Stimulated activated CD4-positive, alpha-beta T cell treated with anti-CD3 and anti-CD28 coated beads, Interleukin-1b, Interleukin-23, amount 100 ng/mL, for 4 hours (primary cell): ENCODE measurements at regions not wholly inside any gene's neighbourhood (a gene's known extent, or its start where the extent isn't known, plus 50 kb on each side); places are given as distances from the start of the nearest gene placed in this dataset.
"Not testable (repeated sequence)": the region's sequence is repeated elsewhere in the genome, so short reads cannot be mapped to it uniquely, and the experiment has no call there.

Experiments used
- DNase-seq, 2 donors: peaks; one replicate each; pipeline ENCODE4 v3.0.0-alpha.2; 2020; ENCODE audit warnings: low read depth in 2 of 2

DNA sequence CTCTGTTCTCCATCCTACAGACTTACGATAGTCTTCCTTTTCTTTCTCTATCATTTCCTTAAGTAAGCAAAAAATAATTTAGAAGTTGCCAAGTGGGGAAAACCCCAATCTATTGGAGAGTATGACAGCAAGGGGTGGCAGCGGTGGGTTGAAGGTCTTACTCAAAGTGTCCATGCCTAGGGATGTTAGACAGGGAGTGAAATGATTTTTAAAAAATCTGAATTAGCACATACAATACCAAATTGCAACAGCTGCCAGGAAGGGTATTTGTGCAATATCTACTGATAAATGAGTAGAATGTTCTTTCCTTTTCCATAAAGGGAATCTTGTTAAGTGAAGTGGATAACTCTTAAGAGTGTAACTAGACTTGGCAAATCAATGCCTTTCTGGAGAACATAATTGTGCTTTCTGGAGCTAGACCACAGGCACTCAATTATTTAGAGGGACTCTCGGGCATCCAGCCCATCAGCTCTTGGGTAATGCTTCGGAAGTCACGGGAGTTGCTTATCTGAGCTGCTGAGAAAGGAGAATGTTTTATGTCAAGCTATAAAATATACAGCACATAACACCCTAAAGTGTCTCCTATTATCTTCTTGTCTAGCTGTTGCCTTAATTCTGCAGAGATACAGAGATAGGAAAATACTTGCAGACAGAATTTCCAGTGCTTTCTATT is 151.5 kb downstream of the KCNJ2 start:
- DNase-seq, result no peak

DNA sequence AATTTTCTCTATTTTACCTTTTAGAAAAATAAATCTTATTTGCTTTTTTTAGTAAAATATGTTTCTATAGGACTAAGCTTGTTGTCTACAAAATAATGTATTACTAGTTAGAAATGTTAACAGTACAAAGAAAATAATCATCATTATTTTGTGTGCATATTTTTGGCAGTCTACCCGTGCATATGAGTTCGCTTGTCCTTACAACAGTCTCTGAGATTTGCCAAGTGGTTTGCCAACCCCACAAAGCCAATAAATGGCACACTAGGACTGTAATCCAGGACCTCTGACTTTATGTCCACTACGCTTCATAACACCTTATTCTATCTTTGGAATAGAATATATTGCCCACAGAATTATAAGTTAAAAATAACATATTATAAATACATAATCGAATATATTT is 152.0 kb downstream of the KCNJ2 start:
- no peak for DNase-seq

DNA sequence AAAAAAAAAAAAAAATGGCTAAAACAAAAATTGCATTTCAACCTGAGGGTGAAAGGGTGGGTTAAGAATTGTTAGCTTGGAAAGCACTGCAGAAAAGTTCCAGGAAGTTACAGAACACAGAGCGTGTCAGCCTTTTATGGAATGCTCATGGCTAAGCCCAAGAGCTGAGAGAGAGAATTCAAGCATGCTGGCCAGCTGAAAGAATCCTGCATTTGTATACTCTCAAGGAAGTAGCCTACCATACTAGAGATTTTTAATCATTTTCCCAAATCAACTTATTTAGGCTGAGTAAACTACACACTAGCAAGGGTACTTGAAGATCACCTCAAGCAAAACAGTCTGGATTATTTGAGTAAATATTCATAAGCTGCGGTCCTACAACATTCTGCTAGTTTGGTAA is 153.9 kb downstream of the KCNJ2 start:
- no peak for DNase-seq

DNA sequence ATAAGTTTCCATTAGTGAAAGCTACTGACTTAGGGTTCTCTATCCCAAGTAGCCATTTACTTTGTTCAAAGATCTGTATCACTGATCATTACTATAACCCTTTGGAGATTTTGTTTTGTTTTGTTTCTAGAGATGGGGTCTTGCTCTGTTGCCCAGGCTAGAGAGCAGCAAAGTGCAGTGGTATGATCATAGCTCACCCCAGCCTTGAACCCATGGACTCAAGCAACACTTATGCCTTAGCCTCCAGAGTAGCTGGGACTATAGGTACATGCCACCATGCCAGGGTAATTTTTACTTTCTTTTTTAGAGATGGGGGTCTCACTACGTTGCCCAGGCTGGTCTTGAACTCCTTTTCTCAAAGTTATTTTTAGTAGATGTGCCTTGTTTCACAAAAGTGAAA is 154.7 kb downstream of the KCNJ2 start:
- no peak for DNase-seq

DNA sequence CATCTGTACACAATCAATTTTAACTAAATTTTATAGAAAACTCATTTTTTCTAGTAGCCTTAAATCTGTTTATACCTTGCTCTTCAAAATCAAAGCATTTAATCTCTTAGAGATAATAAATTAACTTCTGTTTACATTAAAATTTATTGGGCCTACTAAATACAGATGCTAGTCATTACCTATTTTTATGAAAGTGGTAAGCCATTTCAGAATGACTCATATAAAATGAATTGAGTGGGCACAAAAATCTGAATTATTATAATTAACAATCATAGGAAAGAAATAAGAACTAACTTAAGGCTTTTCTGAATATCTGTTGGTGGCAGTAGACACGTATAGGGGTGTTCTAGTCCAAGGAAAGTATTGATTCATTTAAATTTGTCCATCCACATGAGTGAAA is 157.9 kb downstream of the KCNJ2 start:
- DNase-seq, result no peak

DNA sequence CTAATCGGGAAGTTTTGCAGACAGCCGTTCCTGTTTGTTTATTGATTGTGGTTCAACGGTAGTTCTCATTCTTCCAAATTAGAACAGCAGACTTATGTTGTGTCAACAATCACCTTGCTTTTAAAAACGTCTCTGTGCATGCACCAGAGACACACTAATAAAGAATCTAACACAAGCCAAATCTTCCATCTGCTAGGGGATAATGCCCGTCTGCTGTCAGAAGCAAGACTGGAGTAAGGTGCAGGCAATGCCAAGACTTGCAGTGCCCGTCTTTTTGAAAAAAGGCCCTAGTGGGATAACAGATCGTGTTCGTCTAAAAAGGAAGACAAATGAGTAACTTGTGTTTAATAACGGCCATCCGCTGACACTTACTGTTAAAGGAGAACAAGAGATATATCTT is 158.4 kb downstream of the KCNJ2 start:
- no peak for DNase-seq

DNA sequence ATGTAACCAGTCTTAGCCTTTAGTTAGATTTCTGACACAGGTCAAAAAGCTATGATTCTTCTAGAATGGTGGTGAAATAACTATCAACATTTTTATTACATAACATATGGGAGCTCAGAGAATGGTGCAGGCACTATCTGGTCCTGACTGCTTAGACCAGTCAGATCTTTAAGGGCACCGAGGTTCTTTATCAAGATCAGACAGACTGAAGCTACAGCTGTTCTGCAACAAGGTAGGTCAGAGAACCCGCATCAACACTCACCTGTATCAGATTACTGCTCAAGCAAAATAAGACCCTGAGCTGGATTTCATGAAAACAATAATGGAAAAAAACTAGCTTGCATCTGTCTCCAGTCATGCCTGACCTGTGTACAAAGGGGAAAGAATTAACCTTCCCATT is 160.4 kb downstream of the KCNJ2 start:
- no peak for DNase-seq

DNA sequence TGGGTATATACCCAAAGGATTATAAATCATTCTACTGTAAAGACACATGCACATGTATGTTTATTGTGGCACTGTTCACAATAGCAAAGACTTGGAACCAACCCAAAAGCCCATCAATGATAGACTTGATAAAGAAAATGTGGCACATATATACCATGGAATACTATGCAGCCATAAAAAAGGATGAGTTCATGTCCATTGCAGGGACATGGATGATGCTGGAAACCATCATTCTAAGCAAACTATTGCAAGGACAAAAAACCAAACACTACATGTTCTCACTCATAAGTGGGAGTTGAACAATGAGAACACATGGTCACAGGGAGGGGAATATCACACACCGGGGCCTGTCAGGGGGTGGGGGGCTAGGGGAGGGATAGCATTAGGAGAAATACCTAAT is 161.7 kb downstream of the KCNJ2 start:
- not testable (repeated sequence) for DNase-seq

DNA sequence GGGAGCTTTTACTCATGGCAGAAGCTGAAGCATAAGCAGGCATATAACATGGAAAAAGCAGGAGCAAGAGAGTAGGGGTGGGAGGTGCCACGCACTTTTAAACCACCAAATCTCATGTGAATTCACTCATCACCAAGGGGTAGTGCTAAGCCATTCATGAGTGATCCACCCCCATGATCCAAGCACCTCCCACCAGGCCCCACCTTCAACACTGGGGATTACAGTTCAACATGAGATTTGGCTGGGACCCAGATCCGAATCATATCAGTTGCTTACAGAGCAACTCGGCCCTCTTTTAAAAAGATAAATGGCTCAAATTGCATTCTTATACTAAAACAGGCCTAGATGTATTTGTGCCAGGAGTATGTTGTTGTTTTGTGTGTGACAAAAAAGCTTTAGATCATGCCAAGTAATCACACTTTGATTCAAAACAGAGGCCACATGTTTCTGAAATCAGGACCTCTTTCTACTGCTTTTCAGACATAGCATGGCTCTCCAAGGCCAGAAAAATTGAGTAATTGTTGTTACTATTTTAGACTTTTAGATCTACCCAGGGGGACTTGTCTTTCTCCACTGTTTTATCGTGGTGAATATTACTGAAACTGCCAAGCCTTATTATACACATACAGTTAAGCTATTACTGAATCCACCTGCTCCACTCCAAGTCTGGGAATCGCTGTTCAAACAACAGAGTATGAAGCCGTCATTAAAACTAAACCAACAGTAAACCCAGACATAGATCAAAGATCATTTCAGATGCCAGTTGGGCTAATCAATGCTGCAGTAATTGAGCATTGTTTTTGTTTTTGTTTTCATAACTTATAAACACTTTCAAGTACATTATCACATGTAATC is 163.3 kb downstream of the KCNJ2 start:
- DNase-seq, result no peak

DNA sequence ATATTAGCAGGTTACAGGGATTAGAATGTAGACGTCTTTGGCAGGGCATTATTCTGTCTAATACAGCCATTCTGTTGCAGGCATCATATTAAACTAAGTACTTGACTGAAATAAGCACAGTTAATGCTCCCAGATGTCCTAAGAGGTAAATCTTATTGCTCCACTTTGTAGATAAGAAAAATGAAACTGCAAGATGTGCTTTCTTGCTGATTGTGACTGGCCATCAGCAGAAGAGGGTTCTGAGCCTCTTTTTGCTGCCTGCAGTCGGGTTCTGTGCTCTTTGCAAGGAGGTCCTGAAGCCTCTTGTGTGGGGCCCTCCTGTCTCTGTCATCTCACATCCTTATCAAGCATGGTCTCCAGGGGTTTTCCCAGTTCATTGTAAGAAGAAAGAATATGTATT is 167.1 kb downstream of the KCNJ2 start:
- DNase-seq, result no peak

DNA sequence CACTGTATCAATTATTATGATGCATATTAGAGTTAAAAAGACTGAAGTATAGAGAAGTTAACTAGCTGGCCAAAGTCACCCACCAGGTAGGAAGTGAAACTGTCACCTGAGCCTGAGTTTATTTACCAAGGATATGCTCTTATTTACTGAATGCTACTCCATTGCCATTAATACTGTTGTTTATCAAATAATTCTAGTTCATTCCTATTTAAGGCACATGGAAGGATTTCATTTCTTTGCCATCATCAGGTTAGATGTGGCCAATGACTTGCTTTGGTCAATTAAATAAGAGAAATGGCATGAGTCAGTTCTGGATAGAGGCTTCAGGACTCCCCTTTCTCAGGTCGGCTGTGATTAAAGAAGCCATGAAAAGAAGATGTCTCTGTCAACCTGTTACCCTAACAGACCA is 169.6 kb downstream of the KCNJ2 start:
- DNase-seq, result no peak

DNA sequence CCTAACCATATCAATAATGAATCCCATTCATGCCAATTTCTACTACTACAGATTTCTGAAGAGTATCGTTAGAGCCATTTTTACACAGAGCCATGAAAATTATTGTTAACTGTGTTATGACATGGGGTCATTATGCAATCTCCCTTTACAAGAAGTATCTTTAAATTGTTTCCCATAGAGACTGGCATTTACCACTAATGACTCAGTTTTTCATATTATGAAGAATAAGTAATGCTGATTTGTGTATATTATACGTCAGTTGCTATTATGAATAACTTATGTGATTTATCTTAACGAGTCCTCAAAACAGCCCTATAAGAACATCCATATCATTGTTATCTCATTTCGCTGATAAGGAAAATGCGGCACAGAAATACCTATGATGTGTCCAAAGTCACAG is 173.8 kb downstream of the KCNJ2 start:
- DNase-seq, result no peak

DNA sequence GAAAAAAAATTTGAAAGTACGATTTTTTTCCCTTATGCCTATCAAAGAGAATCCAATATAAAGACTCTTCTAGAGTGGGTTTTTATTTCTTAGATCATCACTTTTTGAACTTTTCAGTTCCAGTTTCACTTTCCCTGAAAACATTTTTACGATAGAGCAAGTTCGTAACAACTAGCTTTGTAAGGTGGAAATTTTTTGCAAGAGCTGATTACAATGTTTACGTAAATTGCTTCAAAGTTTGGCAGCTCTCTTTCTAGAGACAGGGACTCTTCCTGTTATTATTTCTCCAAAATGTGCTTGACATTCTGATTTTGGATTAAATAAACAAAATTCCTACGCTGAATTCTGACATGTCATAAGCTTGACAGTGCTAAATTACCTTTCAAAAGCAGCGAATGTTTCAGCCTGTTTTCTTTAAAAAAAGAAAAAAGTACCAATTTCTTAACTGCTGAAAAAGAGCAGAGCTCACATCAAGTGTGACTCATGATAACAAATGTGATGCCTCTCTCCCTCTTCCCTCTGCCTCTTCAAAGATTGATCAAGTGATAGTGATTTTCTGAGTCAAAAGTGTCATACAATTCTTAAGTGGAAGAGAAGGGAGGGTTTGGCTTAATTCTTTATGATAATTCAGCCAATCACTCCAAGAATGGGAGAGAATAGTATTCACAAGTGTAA is 175.2 kb downstream of the KCNJ2 start:
- DNase-seq, result no peak

DNA sequence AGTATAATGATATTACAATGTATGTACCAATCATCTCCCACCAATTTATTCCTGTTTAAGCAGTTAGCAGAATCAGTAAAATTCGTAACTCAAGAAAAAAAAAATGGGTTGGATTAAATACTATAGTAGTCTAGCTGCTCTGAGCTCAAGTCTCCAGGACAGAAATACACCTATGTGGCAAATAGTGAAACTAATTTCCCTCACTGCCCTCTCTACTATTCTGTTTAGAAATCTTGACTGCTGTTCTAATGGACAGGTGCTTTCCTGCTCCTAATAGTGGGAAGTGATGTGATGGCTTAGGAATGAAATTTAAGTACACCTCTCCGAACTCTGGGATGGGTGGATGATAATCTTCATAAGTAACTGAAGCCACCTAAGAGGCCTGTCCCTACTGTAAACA is 175.7 kb downstream of the KCNJ2 start:
- DNase-seq, result no peak

DNA sequence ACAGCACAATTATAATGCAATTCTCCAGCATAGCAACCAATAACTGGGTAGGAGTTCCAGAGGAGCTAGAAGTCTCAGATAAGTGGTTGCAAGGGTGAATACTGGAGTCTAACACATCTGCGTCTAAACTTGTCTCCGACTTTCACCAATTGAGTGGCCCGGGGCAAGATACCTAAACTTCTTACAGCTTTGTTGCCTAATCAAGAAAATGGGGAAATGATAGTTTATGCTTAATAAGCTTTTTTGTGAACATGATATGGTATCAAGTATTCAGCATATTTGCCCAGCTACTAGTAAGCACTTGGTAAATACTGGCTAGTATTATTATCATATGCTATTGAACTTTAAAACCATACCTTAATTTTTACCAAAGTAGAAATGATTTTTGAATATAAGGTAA is 183.5 kb downstream of the KCNJ2 start:
- DNase-seq, result no peak

DNA sequence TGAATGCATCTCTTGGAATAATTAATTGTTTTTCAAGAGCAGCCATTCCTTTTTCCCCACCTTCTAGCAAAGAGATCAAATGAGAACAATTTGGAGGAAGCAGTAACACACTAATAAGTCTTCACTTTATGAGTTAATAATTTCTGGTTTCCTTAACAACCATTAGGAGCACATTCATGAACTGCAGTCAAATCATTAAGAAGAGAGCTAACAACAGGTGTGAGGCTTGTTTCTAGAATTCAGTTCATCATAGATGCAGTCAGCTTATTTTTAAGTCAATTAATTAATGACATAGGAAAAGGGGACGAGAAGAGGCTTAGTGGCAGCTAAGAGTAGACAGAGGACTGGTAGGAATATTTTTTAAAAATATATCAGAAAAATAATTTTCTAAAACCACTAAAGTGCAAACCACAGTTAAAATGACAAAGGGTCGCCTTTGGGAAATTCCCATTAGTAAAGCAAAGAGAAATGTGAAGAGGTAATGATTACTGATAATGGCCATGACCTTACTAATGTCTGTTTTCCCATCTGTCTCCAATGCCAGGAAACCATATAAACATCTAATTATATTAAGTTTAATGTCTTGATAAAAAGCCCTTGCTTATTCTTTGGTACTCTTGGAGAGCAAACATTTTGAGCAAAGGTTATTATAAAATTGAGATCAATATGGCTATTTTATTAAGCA is 184.2 kb downstream of the KCNJ2 start:
- no peak for DNase-seq

DNA sequence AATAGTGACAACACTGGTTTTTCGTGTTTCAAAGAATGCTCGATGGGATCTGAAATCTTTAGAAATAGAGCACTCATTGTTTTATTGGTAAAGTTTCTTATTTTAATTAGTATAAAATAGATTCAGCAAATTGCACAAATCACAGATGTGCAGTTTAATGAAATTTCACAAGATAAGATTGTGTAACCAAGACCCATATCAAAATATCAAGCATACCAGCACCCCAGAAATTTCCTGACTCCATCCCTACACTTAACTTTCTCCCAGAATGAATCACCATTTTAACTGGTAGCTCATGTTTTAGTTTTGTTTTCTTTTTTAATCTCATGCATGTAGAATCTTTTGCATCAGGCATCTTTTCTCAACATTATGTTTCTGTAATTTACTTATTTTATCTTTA is 185.9 kb downstream of the KCNJ2 start:
- DNase-seq, result no peak

DNA sequence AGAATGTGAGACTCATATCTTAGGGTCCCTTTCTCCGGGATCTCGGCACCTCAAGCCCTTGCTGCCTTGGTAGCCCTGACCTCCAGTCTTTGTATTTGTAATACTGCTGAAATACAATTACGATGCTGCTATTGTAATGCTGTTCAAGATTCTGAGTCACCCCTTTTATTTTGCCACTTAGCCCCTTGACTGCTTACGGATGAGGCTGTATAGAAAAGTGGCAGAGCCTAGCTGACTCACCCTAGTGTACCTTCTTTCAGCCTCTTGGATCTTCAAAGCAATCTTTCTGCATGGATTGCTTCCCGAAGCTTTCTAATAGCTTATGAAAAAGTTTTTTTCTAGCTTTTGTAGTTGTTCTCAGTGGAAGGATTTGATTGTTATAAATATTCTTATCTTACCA is 187.9 kb downstream of the KCNJ2 start:
- no peak for DNase-seq

DNA sequence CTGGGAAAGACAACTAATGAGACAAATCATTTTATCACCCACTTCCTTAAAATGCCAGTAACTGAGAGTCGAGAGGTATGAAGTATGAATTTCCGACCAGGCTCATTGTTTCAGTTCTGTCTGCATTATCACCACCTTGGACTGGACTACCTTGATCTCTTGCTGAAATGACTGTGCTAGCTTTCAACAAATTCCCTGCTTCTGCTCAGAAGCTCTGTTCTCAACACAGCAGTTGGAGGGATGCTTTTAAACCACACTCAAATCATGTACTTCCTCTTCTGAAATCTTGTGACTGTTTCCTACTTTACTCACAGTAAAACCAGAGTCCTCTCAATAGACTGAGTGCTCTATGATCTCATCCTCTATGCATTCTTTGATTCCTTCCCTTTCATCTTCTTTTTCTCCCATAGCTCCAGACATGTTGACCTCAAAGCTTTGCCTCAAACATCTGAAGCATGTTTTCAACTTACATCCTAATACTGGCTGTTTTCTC is 195.8 kb downstream of the KCNJ2 start:
- no peak for DNase-seq

DNA sequence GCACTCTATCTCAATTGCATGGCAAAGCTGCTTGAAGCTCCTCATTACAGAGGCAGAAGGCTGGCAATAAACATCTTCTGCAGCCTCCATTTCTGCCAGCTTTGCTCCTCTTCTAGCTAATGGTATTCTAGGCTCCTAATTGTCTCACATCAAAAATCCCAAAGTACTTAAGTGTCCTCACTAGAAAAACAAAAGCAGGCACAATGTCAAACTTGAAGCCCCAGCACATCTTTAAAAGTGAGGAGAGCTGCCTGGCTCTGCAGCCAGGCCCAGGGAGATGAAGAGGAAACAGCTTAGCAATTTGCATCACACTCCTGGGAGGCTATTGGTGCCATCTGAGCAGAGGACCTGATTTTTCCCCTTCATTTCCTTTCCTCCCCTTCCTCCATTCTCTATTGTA is 197.1 kb downstream of the KCNJ2 start:
- DNase-seq, result no peak

DNA sequence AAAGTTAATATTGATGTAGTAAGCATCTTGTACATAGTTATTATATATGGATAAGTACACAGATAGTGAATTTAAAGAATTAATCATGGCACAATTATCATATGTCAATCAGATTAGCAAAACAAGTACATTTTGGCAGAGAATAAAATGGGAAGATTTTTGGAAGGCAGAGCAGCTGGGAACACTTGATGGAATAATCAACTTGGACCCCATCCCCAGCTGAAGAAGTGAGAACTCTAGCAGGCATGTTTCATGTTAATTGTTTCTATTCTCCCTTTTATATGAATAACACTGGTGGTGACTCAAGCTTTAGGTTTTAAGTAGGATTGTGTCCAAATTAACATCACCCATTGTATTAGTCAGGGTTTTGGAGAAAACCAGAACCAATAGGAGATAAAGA is 198.7 kb downstream of the KCNJ2 start:
- DNase-seq, result no peak

DNA sequence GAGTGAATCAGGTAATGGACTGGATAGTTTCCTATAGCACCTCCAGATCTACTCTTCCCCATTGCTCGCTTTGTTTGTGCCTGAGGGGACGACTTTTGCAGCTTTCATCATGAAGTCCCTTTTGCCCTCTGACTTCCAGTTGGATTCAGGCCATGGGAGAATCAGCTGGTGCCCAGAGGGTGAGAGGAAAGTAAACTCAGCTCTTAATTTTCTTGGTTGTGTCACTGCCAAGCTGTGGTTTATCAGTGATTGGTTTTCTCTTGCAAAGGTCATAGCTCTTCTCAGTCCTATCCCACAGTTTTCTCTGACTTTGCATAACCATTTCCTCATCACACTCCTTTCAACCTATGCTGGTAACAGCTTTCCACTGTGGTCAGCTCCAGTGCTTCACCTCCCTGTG is 200.1 kb downstream of the KCNJ2 start:
- DNase-seq, result no peak
